Right hindlimb (tissue), 1 donor: ENCODE measurements at regions not wholly inside any gene's neighbourhood (a gene's known extent, or its start where the extent isn't known, plus 50 kb on each side); places are given as distances from the start of the nearest gene placed in this dataset.

Experiments used
- DNase-seq: peaks from one replicate; pipeline ENCODE4 v3.0.0-alpha.2; 2018

- no peak for DNase-seq
Observed at GRCh38 chr6:148653138-148653776, 93.6 kb upstream of the UST start.

- no peak for DNase-seq
Observed at GRCh38 chr6:148657048-148657447, 89.8 kb upstream of the UST start.

- DNase-seq = no peak
Observed at GRCh38 chr6:148658681-148659430, 88.0 kb upstream of the UST start.

GRCh38 chr6:148667395-148667794 lies 79.4 kb upstream of the UST start:
- no peak for DNase-seq

- no peak for DNase-seq
Observed at GRCh38 chr6:148671085-148671484, 75.7 kb upstream of the UST start.

GRCh38 chr6:148671952-148672351 lies 74.9 kb upstream of the UST start:
- no peak for DNase-seq

- no peak for DNase-seq
Observed at GRCh38 chr6:148674306-148674705, 72.5 kb upstream of the UST start.

- DNase-seq = no peak
Observed at GRCh38 chr6:148677594-148678476, 69.0 kb upstream of the UST start.

- DNase-seq = no peak
Observed at GRCh38 chr6:148678682-148679081, 68.1 kb upstream of the UST start.

GRCh38 chr6:148681666-148682065 lies 65.2 kb upstream of the UST start:
- DNase-seq = no peak

- no peak for DNase-seq
Observed at GRCh38 chr6:148682252-148682651, 64.6 kb upstream of the UST start.

GRCh38 chr6:148682990-148683389 lies 63.8 kb upstream of the UST start:
- DNase-seq = peak; percentile 26

GRCh38 chr6:148689168-148689567 lies 57.7 kb upstream of the UST start:
- DNase-seq = no peak

- no peak for DNase-seq
Observed at GRCh38 chr6:148693882-148694484, 52.8 kb upstream of the UST start.
